NCI-H526 (cell line): ENCODE measurements at regions not wholly inside any gene's neighbourhood (a gene's known extent, or its start where the extent isn't known, plus 50 kb on each side); places are given as distances from the start of the nearest gene placed in this dataset.
"Not testable (repeated sequence)": the region's sequence is repeated elsewhere in the genome, so short reads cannot be mapped to it uniquely, and the experiment has no call there.

Experiments
- DNase-seq, 2 experiments: peaks; one replicate each; lab custom pipeline; 2025; lab: John Stamatoyannopoulos, UW

- no peak for DNase-seq
These were observed 212.5 kb upstream of the EEF2KMT start for GRCh38 chr16:5309946-5310611.

- DNase-seq, result no peak
These were observed 207.4 kb upstream of the EEF2KMT start for GRCh38 chr16:5305023-5305422.

- no peak for DNase-seq
These were observed 204.9 kb upstream of the EEF2KMT start for GRCh38 chr16:5302372-5303114.

- no peak for DNase-seq
These were observed 200.6 kb upstream of the EEF2KMT start for GRCh38 chr16:5298202-5298601.

GRCh38 chr16:5296176-5296575 is 198.6 kb upstream of the EEF2KMT start:
- no peak for DNase-seq

GRCh38 chr16:5295304-5295703 is 197.7 kb upstream of the EEF2KMT start:
- not testable (repeated sequence) for DNase-seq

- DNase-seq, result not testable (repeated sequence)
These were observed 184.6 kb upstream of the EEF2KMT start for GRCh38 chr16:5282152-5282551.

- no peak for DNase-seq
These were observed 159.9 kb upstream of the EEF2KMT start for GRCh38 chr16:5257462-5257861.

- DNase-seq, result no peak
These were observed 155.2 kb upstream of the EEF2KMT start for GRCh38 chr16:5252791-5253190.

GRCh38 chr16:5247403-5247802 is 149.8 kb upstream of the EEF2KMT start:
- DNase-seq, result not testable (repeated sequence)

- not testable (repeated sequence) for DNase-seq
These were observed 142.7 kb upstream of the EEF2KMT start for GRCh38 chr16:5240278-5240626.

- peak in 1 of 2 experiments; percentile 1 for DNase-seq
These were observed 142.1 kb upstream of the EEF2KMT start for GRCh38 chr16:5239472-5240277.

GRCh38 chr16:5235119-5235518 is 137.5 kb upstream of the EEF2KMT start:
- DNase-seq, result no peak

- DNase-seq, result no peak
These were observed 136.9 kb upstream of the EEF2KMT start for GRCh38 chr16:5234295-5235050.

GRCh38 chr16:5231246-5231759 is 133.7 kb upstream of the EEF2KMT start:
- no peak for DNase-seq

- no peak for DNase-seq
These were observed 130.8 kb upstream of the EEF2KMT start for GRCh38 chr16:5228369-5228768.

GRCh38 chr16:5225931-5226655 is 128.5 kb upstream of the EEF2KMT start:
- no peak for DNase-seq

- DNase-seq, result no peak
These were observed 125.2 kb upstream of the EEF2KMT start for GRCh38 chr16:5222761-5223160.

- not testable (repeated sequence) for DNase-seq
These were observed 124.2 kb upstream of the EEF2KMT start for GRCh38 chr16:5221831-5222230.

- no peak for DNase-seq
These were observed 123.1 kb upstream of the EEF2KMT start for GRCh38 chr16:5220705-5221104.

GRCh38 chr16:5216441-5217080 is 119.0 kb upstream of the EEF2KMT start:
- no peak for DNase-seq
